H1 (cell line): ENCODE measurements at regions not wholly inside any gene's neighbourhood (a gene's known extent, or its start where the extent isn't known, plus 50 kb on each side); places are given as distances from the start of the nearest gene placed in this dataset.

Experiments used
- CTCF ChIP-seq, 3 experiments: IDR thresholded peaks; 1 replicate in 2 of 3; 2 replicates in 1 of 3; pipeline versions ENCODE4 v1.5.1 to v1.6.1; 2011; ENCODE audit warnings: low read length in 3 of 3, mild to moderate bottlenecking in 3 of 3, inconsistent platforms in 2 of 3, low read depth in 1 of 3, moderate library complexity in 1 of 3; ENCODE audit not compliant: insufficient read depth in 1 of 3; ENCODE audit errors: control extremely low read depth in 1 of 3

- TF ChIP-seq CTCF (IDR thresholded peaks at IDR 0.05; ENCODE audit: control extremely low read depth in 1 of 3, insufficient read depth in 1 of 3, low read depth in 1 of 3, low read length in 3 of 3), result no peak
Observed at GRCh38 chr11:70862093-70862492, 390.3 kb downstream of the SHANK2 start (continued).
